HepG2 (cell line): ENCODE measurements at regions not wholly inside any gene's neighbourhood (a gene's known extent, or its start where the extent isn't known, plus 50 kb on each side); places are given as distances from the start of the nearest gene placed in this dataset.

Experiments used
- ATAC-seq: fragments of 200-7000 bp; cut with Tn5 transposase; 3 replicates; pipeline ENCODE4 v1.9.1; 2020; ENCODE audit warnings: mild to moderate bottlenecking, moderate library complexity
- BruUV-seq: library from RNA; stranded (reverse); fragments of 400-500 nt; replicated peaks from 2 replicates; lab custom pipeline; 2021; lab: Mats Ljungman, UMichigan
- CTCF ChIA-PET: fragments of 300-600 bp; formaldehyde crosslinking; extraction: SDS; loops from one replicate; lab custom pipeline; 2021; ENCODE audit warnings: low total read pairs, inconsistent platforms, low intra/inter-chr PET ratio; lab: Yijun Ruan, JAX
- POLR2A ChIA-PET: fragments of 350-600 bp; sonication (Branson Sonifier 250); formaldehyde crosslinking; loops from one replicate; lab custom pipeline; 2020; ENCODE audit warnings: antibody characterized with exemption, inconsistent platforms; lab: Yijun Ruan, JAX
- DNase-seq: peaks from one replicate; pipeline ENCODE4 v3.0.0-alpha.2; 2015; ENCODE audit warnings: low spot score
- FAIRE-seq: peaks from 3 replicates; lab custom pipeline; 2011; peaks lifted over from hg19 to GRCh38; lab: Jason Lieb, UNC
- H2AFZ ChIP-seq: one replicate; pipeline ENCODE4 v1.6.1; 2011; ENCODE audit warnings: low read length, inconsistent platforms
- H3K27ac ChIP-seq: fragments of 300-600 bp; 3 replicates; pipeline ENCODE4 v1.8.0; 2011; ENCODE audit warnings: mixed run types, mild to moderate bottlenecking, mixed read lengths, low read length, inconsistent platforms; ENCODE audit not compliant: insufficient read depth; ENCODE audit errors: extremely low read length
- H3K27me3 ChIP-seq, 2 experiments: fragments of 200-600 bp in 1 of 2; 2 replicates in 1 of 2; 3 replicates in 1 of 2; pipeline versions ENCODE4 v1.6.0 to v1.8.0; 2011; ENCODE audit warnings: low read length in 2 of 2, mild to moderate bottlenecking in 2 of 2, moderate library complexity in 2 of 2, inconsistent platforms in 1 of 2; ENCODE audit not compliant: insufficient read depth in 2 of 2, control insufficient read depth in 1 of 2
- H3K36me3 ChIP-seq, 2 experiments: fragments of 200-600 bp in 1 of 2; replicated peaks in 1 of 2; 2 replicates in 1 of 2; 3 replicates in 1 of 2; pipeline versions ENCODE4 v1.5.1 to v1.8.0; 2011; ENCODE audit warnings: low read length in 2 of 2, inconsistent platforms in 1 of 2; ENCODE audit not compliant: insufficient read depth in 2 of 2, control insufficient read depth in 1 of 2
- H3K4me1 ChIP-seq: 2 replicates; pipeline ENCODE4 v1.5.1; 2012; ENCODE audit warnings: low read length, inconsistent platforms; ENCODE audit not compliant: insufficient read depth
- H3K4me2 ChIP-seq: 2 replicates; pipeline ENCODE4 v1.6.0; 2011; ENCODE audit warnings: low read depth, low read length, inconsistent platforms
- H3K4me3 ChIP-seq, 3 experiments: fragments of 200-600 bp in 1 of 3; sonication (generic), shearing (Covaris generic) in 1 of 3; replicated peaks in 1 of 3; 2 replicates each; pipeline ENCODE4 v1.5.1; 2011 to 2016; ENCODE audit warnings: low read length in 3 of 3, inconsistent platforms in 2 of 3, low read depth in 2 of 3, mild to moderate bottlenecking in 2 of 3, control low read depth in 1 of 3, mixed read lengths in 1 of 3; ENCODE audit not compliant: insufficient read depth in 1 of 3
- H3K79me2 ChIP-seq: one replicate; pipeline ENCODE4 v1.6.1; 2011; ENCODE audit warnings: low read length, inconsistent platforms; ENCODE audit not compliant: insufficient read depth
- H3K9ac ChIP-seq: 2 replicates; pipeline ENCODE4 v1.6.0; 2011; ENCODE audit warnings: mild to moderate bottlenecking, low read depth, low read length, inconsistent platforms; ENCODE audit not compliant: insufficient read depth
- H3K9me3 ChIP-seq: 2 replicates; pipeline ENCODE4 v1.5.1; 2012; ENCODE audit warnings: mild to moderate bottlenecking, low read length
- H4K20me1 ChIP-seq: 2 replicates; pipeline ENCODE4 v1.6.0; 2011; ENCODE audit warnings: inconsistent platforms, mild to moderate bottlenecking, low read length, moderate library complexity; ENCODE audit not compliant: insufficient read depth
- CHD2 ChIP-seq: IDR thresholded peaks from 2 replicates; pipeline ENCODE4 v1.6.1; 2011; ENCODE audit warnings: low read depth, low read length, improper control_type of control experiment
- HDAC6 ChIP-seq: fragments of 200-600 bp; sonication (generic); IDR thresholded peaks from 2 replicates; pipeline ENCODE4 v1.7.0; 2017; ENCODE audit warnings: mild to moderate bottlenecking, antibody characterized with exemption, low read length, low read depth
- MXD4 ChIP-seq: IDR thresholded peaks from 2 replicates; pipeline ENCODE4 v1.6.1; 2016; ENCODE audit warnings: mild to moderate bottlenecking, missing biosample characterization, missing genetic modification reagents
- POGZ ChIP-seq: sonication (generic); formaldehyde crosslinking; IDR thresholded peaks from 2 replicates; pipeline ENCODE4 v1.4.0; 2020; ENCODE audit warnings: mild to moderate bottlenecking, missing genetic modification reagents
- POLR2AphosphoS5 ChIP-seq: IDR thresholded peaks from 2 replicates; pipeline ENCODE4 v1.6.1; 2012; ENCODE audit warnings: low read depth, low read length
- POLR2G ChIP-seq: fragments of 200-400 bp; formaldehyde crosslinking; IDR thresholded peaks from 2 replicates; pipeline ENCODE4 v1.6.1; 2018; ENCODE audit warnings: mild to moderate bottlenecking, low read depth, low read length, moderate library complexity
- TBX2 ChIP-seq: sonication (generic); formaldehyde crosslinking; IDR thresholded peaks from 2 replicates; pipeline ENCODE4 v1.5.0; 2020; ENCODE audit warnings: missing genetic modification reagents, mild to moderate bottlenecking, borderline replicate concordance
- TGIF2 ChIP-seq: IDR thresholded peaks from 2 replicates; pipeline ENCODE4 v1.6.1; 2016; ENCODE audit warnings: control low read depth, missing compliant biosample characterization
- ZMYM4 ChIP-seq: sonication (generic); formaldehyde crosslinking; IDR thresholded peaks from 2 replicates; pipeline ENCODE4 v1.8.1; 2023; ENCODE audit warnings: mild to moderate bottlenecking, missing genetic modification reagents
- ZNF10 ChIP-seq: sonication (generic); formaldehyde crosslinking; IDR thresholded peaks from 2 replicates; pipeline ENCODE4 v1.4.0; 2020; ENCODE audit warnings: mild to moderate bottlenecking, low read depth, missing genetic modification reagents, borderline replicate concordance
- ZNF124 ChIP-seq: sonication (generic); formaldehyde crosslinking; IDR thresholded peaks from 2 replicates; pipeline ENCODE4 v1.4.0; 2020; ENCODE audit warnings: missing genetic modification reagents
- ZNF337 ChIP-seq: sonication (generic); formaldehyde crosslinking; IDR thresholded peaks from 2 replicates; pipeline ENCODE4 v1.5.1; 2020; ENCODE audit warnings: missing genetic modification reagents, low read depth, mild to moderate bottlenecking, borderline replicate concordance
- ZNF557 ChIP-seq: sonication (generic); formaldehyde crosslinking; IDR thresholded peaks from 2 replicates; pipeline ENCODE4 v1.4.0; 2020; ENCODE audit warnings: missing genetic modification reagents
- WGBS: methylation state at CpG from one replicate; pipeline ENCODE4 v1.1.6; 2017; ENCODE audit warnings: low lambda C conversion rate; 5-methylcytosine and 5-hydroxymethylcytosine counted together
- in situ Hi-C: cut with HindIII; loops from 2 replicates; pipeline ENCODE4 v1.10.0; 2017; ENCODE audit warnings: low pct_unique_long_range_greater_than_20kb; ENCODE audit not compliant: extremely low pct_ligation_motif_present
- intact Hi-C: fragments of 100-400 bp; cut with micrococcal nuclease; formaldehyde crosslinking; loops from one replicate; pipeline ENCODE4 v1.10.0; 2022; ENCODE audit not compliant: unreplicated experiment
- TF ChIP-seq, protein P1 (sequence below): sonication (generic); formaldehyde crosslinking; IDR thresholded peaks from 2 replicates; pipeline ENCODE4 v1.4.0; 2020; ENCODE audit warnings: mild to moderate bottlenecking, missing genetic modification reagents
- TF ChIP-seq, protein P2 (sequence below): sonication (generic); formaldehyde crosslinking; IDR thresholded peaks from 2 replicates; pipeline ENCODE4 v1.4.0; 2020; ENCODE audit warnings: low read depth, missing genetic modification reagents
- TF ChIP-seq, protein P3 (sequence below): sonication (generic); formaldehyde crosslinking; IDR thresholded peaks from 2 replicates; pipeline ENCODE4 v1.8.0; 2022; ENCODE audit warnings: missing genetic modification reagents, mild to moderate bottlenecking, borderline replicate concordance

DNA sequence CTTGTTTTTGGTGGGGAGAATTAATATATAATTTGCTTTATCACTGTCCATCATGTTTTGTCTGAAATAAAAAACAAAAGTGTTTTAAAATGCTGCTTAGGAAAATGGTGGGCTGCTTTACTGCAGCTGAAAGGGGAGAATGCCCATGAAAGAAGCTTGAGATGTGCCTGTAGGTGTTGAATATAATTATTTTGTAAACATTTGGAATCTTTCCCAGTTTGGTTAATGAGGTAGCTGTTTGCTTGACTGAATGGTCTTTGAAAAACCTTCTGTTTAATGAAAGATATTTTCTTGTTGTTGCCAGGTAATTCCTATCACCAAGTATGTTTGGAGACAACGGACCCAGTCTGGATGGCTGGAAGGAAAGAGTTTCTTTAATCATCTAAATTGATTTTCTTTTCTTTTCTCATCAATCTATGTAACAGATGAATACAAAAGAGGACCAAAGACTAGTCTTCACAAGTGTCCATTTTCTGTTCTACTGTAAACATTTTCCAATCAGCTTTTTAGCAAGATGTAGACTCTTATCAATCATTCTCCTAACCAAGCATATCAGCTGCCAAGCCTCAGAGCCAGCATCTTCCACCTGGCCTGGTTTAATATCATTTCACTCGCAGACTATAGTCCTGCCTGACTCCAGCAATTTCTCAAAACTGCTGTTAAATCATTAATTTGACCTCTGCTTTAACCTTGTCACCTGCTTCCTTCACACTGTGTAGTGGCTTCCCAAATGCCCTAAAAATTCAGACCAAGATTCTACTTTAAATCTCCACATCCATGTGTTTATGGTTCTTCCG, 441.2 kb upstream of the CHD1 start:
- H3K79me2 ChIP-seq, result no peaks in the 10 kb centered on the region
- no peaks in the 10 kb centered on the region for H3K27me3 ChIP-seq
- BruUV-seq, result no TSS peak
- 1% methylated on average over 3 of the region's 3 CpGs for WGBS
- no peaks in the 10 kb centered on the region for H4K20me1 ChIP-seq
- no peak for FAIRE-seq
- no peak overlapping the region for H3K4me2 ChIP-seq
- no peak overlapping the region for H2AFZ ChIP-seq
- POLR2A ChIA-PET, result no interaction called here
- no peak overlapping the region for H3K9ac ChIP-seq
- no peak for DNase-seq
- H3K4me3 ChIP-seq, result no peak overlapping the region
- in situ Hi-C loops (no loop called here), intact Hi-C loops (no loop called here)
- H3K4me1 ChIP-seq, result no peaks in the 10 kb centered on the region
- no peaks in the 10 kb centered on the region for H3K36me3 ChIP-seq
- no peak overlapping the region for H3K27ac ChIP-seq
- no peak for ATAC-seq
- H3K9me3 ChIP-seq, result no peaks in the 10 kb centered on the region
- CTCF ChIA-PET, result no interaction called here
- no peak for TF ChIP-seq MXD4
- no peak for TF ChIP-seq POGZ (CRISPR knock-in tag)
- TF ChIP-seq, protein P1, sequence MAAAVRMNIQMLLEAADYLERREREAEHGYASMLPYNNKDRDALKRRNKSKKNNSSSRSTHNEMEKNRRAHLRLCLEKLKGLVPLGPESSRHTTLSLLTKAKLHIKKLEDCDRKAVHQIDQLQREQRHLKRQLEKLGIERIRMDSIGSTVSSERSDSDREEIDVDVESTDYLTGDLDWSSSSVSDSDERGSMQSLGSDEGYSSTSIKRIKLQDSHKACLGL (CRISPR knock-in tag), result no peak
- TF ChIP-seq HDAC6, result no peak
- TF ChIP-seq CHD2, result no peak
- TF ChIP-seq, protein P2, sequence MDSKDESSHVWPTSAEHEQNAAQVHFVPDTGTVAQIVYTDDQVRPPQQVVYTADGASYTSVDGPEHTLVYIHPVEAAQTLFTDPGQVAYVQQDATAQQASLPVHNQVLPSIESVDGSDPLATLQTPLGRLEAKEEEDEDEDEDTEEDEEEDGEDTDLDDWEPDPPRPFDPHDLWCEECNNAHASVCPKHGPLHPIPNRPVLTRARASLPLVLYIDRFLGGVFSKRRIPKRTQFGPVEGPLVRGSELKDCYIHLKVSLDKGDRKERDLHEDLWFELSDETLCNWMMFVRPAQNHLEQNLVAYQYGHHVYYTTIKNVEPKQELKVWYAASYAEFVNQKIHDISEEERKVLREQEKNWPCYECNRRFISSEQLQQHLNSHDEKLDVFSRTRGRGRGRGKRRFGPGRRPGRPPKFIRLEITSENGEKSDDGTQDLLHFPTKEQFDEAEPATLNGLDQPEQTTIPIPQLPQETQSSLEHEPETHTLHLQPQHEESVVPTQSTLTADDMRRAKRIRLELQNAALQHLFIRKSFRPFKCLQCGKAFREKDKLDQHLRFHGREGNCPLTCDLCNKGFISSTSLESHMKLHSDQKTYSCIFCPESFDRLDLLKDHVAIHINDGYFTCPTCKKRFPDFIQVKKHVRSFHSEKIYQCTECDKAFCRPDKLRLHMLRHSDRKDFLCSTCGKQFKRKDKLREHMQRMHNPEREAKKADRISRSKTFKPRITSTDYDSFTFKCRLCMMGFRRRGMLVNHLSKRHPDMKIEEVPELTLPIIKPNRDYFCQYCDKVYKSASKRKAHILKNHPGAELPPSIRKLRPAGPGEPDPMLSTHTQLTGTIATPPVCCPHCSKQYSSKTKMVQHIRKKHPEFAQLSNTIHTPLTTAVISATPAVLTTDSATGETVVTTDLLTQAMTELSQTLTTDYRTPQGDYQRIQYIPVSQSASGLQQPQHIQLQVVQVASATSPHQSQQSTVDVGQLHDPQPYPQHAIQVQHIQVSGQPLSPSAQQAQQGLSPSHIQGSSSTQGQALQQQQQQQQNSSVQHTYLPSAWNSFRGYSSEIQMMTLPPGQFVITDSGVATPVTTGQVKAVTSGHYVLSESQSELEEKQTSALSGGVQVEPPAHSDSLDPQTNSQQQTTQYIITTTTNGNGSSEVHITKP (CRISPR knock-in tag), result no peak
- TF ChIP-seq ZNF124 (CRISPR knock-in tag), result no peak
- no peak for TF ChIP-seq ZNF337 (CRISPR knock-in tag)
- no peak for TF ChIP-seq ZMYM4 (CRISPR knock-in tag)
- TF ChIP-seq ZNF10, result no peak
- no peak for TF ChIP-seq POLR2AphosphoS5
- TF ChIP-seq, protein P3, sequence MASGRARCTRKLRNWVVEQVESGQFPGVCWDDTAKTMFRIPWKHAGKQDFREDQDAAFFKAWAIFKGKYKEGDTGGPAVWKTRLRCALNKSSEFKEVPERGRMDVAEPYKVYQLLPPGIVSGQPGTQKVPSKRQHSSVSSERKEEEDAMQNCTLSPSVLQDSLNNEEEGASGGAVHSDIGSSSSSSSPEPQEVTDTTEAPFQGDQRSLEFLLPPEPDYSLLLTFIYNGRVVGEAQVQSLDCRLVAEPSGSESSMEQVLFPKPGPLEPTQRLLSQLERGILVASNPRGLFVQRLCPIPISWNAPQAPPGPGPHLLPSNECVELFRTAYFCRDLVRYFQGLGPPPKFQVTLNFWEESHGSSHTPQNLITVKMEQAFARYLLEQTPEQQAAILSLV (CRISPR knock-in tag), result no peak
- TF ChIP-seq TBX2 (CRISPR knock-in tag), result no peak
- TF ChIP-seq TGIF2, result no peak
- no peak for TF ChIP-seq ZNF557
- TF ChIP-seq POLR2G, result no peak
